Central memory CD8-positive, alpha-beta T cell (primary cell): ENCODE measurements at regions not wholly inside any gene's neighbourhood (a gene's known extent, or its start where the extent isn't known, plus 50 kb on each side); places are given as distances from the start of the nearest gene placed in this dataset.
"Not testable (repeated sequence)": the region's sequence is repeated elsewhere in the genome, so short reads cannot be mapped to it uniquely, and the experiment has no call there.

ENCODE experiments used
- ATAC-seq: fragments of 150-1000 bp; cut with Tn5 transposase; replicated peaks from 2 replicates; pipeline ENCODE4 v1.10.0; 2022; ENCODE audit warnings: mild to moderate bottlenecking, moderate FRiP score, moderate number of reproducible peaks; ENCODE audit not compliant: poor library complexity, severe bottlenecking; ENCODE audit errors: extremely low read depth
- DNase-seq, 2 donors: peaks; one replicate each; pipeline ENCODE4 v3.0.0; 2021; ENCODE audit warnings: low spot score in 2 of 2
- H3K27ac Mint-ChIP-seq: one replicate; pipeline ENCODE4 v1.8.0; 2022; ENCODE audit warnings: low read depth, mild to moderate bottlenecking, moderate library complexity, mixed read lengths
- H3K27me3 Mint-ChIP-seq: one replicate; pipeline ENCODE4 v1.8.0; 2022; ENCODE audit warnings: mixed read lengths
- H3K36me3 Mint-ChIP-seq: one replicate; pipeline ENCODE4 v1.8.0; 2022; ENCODE audit warnings: mild to moderate bottlenecking, moderate library complexity, mixed read lengths; ENCODE audit not compliant: insufficient read depth
- H3K4me1 Mint-ChIP-seq: one replicate; pipeline ENCODE4 v1.8.0; 2022; ENCODE audit warnings: mixed read lengths
- H3K4me3 Mint-ChIP-seq: one replicate; pipeline ENCODE4 v1.8.0; 2022; ENCODE audit warnings: mild to moderate bottlenecking, moderate library complexity, mixed read lengths
- H3K9me3 Mint-ChIP-seq: one replicate; pipeline ENCODE4 v1.8.0; 2022; ENCODE audit warnings: mixed read lengths

DNA sequence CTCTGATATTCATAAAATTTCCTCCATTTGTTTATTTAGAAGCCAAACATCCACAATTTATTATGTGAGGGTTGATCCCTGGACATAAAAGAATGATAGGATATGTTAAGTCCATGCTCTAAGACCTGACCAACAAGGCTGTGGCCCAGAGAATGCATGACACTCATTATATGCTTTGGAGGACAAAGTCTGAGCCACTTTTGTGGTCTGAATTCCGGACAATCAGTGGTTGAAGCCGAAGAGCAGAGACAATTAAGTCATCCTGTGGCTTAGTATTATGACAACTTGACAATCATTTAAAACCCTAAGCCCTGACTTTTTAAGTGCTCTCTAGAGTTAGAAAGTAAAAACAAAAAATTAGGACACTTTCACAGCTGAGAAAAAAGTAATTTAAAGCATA, 483.3 kb downstream of the PLCL1 start:
- H3K27me3 Mint-ChIP-seq = peaks cover 58% of the 10 kb centered on the region
- no peak overlapping the region for H3K27ac Mint-ChIP-seq
- no peaks in the 10 kb centered on the region for H3K9me3 Mint-ChIP-seq
- no peak for DNase-seq
- H3K4me3 Mint-ChIP-seq = no peak overlapping the region
- ATAC-seq = no peak
- H3K4me1 Mint-ChIP-seq = no peaks in the 10 kb centered on the region
- peaks cover 2% of the 10 kb centered on the region for H3K36me3 Mint-ChIP-seq

DNA sequence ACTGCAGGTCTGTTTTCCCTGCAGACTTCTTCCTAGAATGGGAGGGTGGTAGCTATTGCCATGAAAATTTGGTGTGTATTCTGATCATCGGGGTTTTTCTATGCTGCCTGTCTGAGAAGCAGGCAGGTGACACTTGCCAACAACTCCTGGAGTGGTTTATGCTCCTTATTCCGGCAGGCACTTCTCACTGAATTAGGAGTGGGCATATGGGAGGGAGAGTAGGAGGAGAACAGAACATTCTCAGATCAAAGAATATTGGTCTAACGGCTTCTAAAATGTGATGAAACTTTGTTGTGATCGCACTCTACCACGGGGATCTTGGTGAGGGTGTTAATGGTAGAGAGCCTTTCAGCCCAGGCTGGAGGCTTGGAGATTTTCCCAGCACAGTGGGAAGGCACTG, 480.8 kb downstream of the PLCL1 start:
- DNase-seq (no peak), ATAC-seq (no peak)
- Mint-ChIP-seq H3K27me3 (peaks cover 58% of the 10 kb centered on the region), H3K9me3 (no peaks in the 10 kb centered on the region), H3K4me1 (no peaks in the 10 kb centered on the region), H3K27ac (no peak overlapping the region), H3K4me3 (no peak overlapping the region), H3K36me3 (peaks cover 2% of the 10 kb centered on the region)

DNA sequence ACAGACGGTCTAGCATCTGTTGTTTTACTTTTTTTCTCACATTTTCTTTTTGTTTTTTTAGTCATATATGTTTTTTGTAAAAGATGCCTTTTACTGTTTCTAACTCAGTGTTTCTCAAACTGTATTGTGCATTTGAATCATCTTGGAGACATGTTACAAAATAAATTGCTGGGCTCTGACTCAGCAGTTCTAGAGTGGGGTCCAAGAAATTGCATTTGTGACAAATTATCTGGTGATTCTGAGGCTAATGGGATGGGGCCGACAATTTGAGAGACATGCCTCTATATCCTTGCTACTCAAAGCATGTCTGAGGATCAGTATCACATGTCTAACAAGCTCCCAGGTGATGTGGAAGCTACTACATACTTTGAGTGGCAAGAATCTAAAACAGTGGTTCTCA, 478.8 kb downstream of the PLCL1 start:
- Mint-ChIP-seq H3K27me3 (peaks cover 50% of the 10 kb centered on the region), H3K27ac (no peak overlapping the region), H3K4me3 (no peak overlapping the region), H3K36me3 (peaks cover 2% of the 10 kb centered on the region), H3K4me1 (no peaks in the 10 kb centered on the region), H3K9me3 (no peaks in the 10 kb centered on the region)
- no peak for DNase-seq
- ATAC-seq = no peak

DNA sequence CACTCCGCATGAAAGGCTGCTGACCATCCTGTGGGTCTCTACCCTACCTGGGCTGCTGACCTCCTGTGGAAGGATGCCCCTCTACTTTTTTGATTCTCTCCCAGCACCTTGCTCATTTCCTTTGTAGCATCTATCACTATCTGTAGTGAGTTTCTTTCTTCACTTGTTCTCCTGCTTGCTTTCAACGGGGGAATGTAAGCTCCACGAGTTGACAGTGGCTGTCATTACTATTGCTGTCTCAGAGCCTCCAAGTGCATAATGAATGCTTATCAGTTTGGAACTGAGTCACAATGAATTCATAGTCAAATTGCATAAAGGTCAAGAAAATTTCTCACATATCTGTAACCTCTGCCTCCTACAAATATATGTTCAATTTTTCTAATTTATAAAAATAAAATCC, 477.7 kb downstream of the PLCL1 start:
- no peaks in the 10 kb centered on the region for H3K9me3 Mint-ChIP-seq
- DNase-seq (no peak), ATAC-seq (no peak)
- no peaks in the 10 kb centered on the region for H3K36me3 Mint-ChIP-seq
- H3K27me3 Mint-ChIP-seq = peaks cover 50% of the 10 kb centered on the region
- no peaks in the 10 kb centered on the region for H3K4me1 Mint-ChIP-seq
- H3K4me3 Mint-ChIP-seq = no peak overlapping the region
- no peak overlapping the region for H3K27ac Mint-ChIP-seq

- DNase-seq (no peak), ATAC-seq (no peak)
- H3K4me1 Mint-ChIP-seq = no peaks in the 10 kb centered on the region
- no peak overlapping the region for H3K27ac Mint-ChIP-seq
- no peaks in the 10 kb centered on the region for H3K36me3 Mint-ChIP-seq
- no peaks in the 10 kb centered on the region for H3K9me3 Mint-ChIP-seq
- H3K27me3 Mint-ChIP-seq = peaks cover 44% of the 10 kb centered on the region
- no peak overlapping the region for H3K4me3 Mint-ChIP-seq
These were observed 475.8 kb downstream of the PLCL1 start for GRCh38 chr2:198280145-198280544.

DNA sequence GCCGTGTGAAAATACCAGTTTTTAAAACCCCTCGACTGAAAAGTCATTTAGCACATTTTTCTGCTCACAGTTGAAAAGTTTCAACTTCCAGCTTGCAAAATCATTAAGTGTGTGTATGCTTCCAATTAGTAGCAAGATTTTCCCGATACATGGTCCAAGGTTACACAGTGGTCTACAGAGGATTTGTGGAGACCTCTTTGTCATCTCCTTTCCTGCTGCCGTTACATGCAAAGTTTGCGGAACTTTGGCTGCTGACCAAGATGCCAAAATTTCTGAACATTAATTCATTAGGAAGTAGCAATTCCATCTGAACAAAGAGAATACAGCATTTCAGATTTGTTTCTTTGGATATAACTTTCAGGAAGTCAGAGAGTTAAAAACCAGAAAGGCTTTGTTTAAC, 474.6 kb downstream of the PLCL1 start:
- Mint-ChIP-seq H3K36me3 (no peaks in the 10 kb centered on the region), H3K9me3 (no peaks in the 10 kb centered on the region), H3K27ac (no peak overlapping the region), H3K27me3 (peaks cover 38% of the 10 kb centered on the region), H3K4me1 (no peaks in the 10 kb centered on the region), H3K4me3 (no peak overlapping the region)
- ATAC-seq = no peak
- DNase-seq = no peak

DNA sequence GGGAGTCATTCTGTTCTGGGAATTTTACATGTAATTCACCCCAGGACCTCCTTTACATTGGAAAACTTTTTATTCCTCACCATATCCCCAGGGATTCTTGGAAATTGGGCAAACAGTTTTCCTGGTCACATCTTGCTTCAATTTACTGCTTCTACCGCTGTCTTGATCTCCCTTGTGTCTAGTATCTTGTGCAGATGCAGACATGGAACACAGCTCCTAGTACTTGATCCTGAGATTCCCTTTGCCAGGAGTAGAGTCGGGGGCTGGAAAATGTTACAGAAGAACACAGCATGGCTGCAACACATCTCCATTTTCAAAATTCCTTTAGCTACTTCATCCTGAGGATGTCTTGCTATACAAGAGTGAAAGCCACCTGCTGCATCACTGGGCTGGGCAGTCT, 472.8 kb downstream of the PLCL1 start:
- Mint-ChIP-seq H3K4me1 (no peaks in the 10 kb centered on the region), H3K27me3 (peaks cover 21% of the 10 kb centered on the region), H3K4me3 (no peak overlapping the region), H3K9me3 (no peaks in the 10 kb centered on the region), H3K36me3 (no peaks in the 10 kb centered on the region), H3K27ac (no peak overlapping the region)
- ATAC-seq (no peak), DNase-seq (no peak)

GRCh38 chr2:198273660-198274059, 469.3 kb downstream of the PLCL1 start:
- H3K27me3 Mint-ChIP-seq = peaks cover 30% of the 10 kb centered on the region
- no peak overlapping the region for H3K4me3 Mint-ChIP-seq
- no peaks in the 10 kb centered on the region for H3K36me3 Mint-ChIP-seq
- ATAC-seq = no peak
- H3K27ac Mint-ChIP-seq = no peak overlapping the region
- DNase-seq = no peak
- H3K4me1 Mint-ChIP-seq = no peaks in the 10 kb centered on the region
- no peaks in the 10 kb centered on the region for H3K9me3 Mint-ChIP-seq

DNA sequence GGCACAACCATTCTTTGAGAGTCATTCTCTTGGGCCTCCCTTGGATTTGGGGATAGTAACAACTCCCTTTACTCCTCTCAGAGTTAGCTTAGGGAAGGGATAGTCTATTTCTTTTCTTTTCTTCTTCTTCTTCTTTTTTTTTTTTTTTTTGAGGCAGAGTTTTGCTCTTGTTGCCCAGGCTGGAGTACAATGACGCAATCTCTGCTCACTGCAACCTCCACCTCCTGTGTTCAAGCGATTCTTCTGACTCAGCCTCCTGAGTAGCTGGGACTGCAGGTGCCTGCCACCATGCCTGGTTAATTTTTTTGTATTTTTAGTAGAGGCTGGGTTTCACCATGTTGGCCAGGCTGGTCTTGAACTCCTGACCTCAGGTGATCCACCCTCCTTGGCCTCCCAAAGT, 465.8 kb downstream of the PLCL1 start:
- not testable (repeated sequence) for DNase-seq, H3K4me3 Mint-ChIP-seq, H3K36me3 Mint-ChIP-seq, H3K9me3 Mint-ChIP-seq, ATAC-seq, H3K27ac Mint-ChIP-seq, H3K4me1 Mint-ChIP-seq
- peaks cover 42% of the 10 kb centered on the region for H3K27me3 Mint-ChIP-seq

- Mint-ChIP-seq H3K4me1 (no peaks in the 10 kb centered on the region), H3K36me3 (no peaks in the 10 kb centered on the region), H3K27me3 (peaks cover 42% of the 10 kb centered on the region), H3K27ac (no peak overlapping the region), H3K4me3 (no peak overlapping the region), H3K9me3 (no peaks in the 10 kb centered on the region)
- ATAC-seq = no peak
- no peak for DNase-seq
These were observed 464.1 kb downstream of the PLCL1 start for GRCh38 chr2:198268519-198268918.

GRCh38 chr2:198259496-198259895, 455.1 kb downstream of the PLCL1 start:
- peaks cover 28% of the 10 kb centered on the region for H3K27me3 Mint-ChIP-seq
- H3K27ac Mint-ChIP-seq = no peak overlapping the region
- no peaks in the 10 kb centered on the region for H3K36me3 Mint-ChIP-seq

GRCh38 chr2:198254536-198255090, 450.2 kb downstream of the PLCL1 start:
- no peaks in the 10 kb centered on the region for H3K36me3 Mint-ChIP-seq

More at GRCh38 chr2:198259496-198259895, 455.1 kb downstream of the PLCL1 start:
- no peaks in the 10 kb centered on the region for H3K9me3 Mint-ChIP-seq
- no peak for DNase-seq
- H3K4me3 Mint-ChIP-seq = no peak overlapping the region
- ATAC-seq = no peak
- H3K4me1 Mint-ChIP-seq = no peaks in the 10 kb centered on the region

DNA sequence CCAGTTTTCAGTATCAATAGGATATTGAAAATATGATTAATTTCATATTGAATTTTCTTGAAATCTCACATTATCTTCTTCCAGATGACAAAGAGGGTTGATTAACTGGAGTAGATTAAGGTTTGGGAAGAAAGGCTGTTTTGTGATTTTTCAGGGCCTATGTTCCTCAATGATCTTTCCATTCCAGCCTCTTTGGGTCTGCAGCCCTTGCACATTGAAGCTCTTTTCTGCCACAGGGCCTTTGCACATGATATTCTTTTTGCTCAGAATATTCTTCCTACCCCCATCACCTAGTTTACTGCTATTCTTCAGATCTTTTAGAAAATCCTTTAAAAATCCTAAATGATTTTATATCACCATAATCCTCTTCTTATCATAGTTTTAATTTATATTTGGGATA, 449.6 kb downstream of the PLCL1 start:
- ATAC-seq (no peak), DNase-seq (no peak)
- H3K9me3 Mint-ChIP-seq = no peaks in the 10 kb centered on the region
- no peak overlapping the region for H3K27ac Mint-ChIP-seq
- H3K4me3 Mint-ChIP-seq = no peak overlapping the region
- peaks cover 19% of the 10 kb centered on the region for H3K27me3 Mint-ChIP-seq
- no peaks in the 10 kb centered on the region for H3K4me1 Mint-ChIP-seq
- no peaks in the 10 kb centered on the region for H3K36me3 Mint-ChIP-seq

More at GRCh38 chr2:198254536-198255090, 450.2 kb downstream of the PLCL1 start:
- ATAC-seq (no peak), DNase-seq (no peak)
- Mint-ChIP-seq H3K27me3 (peaks cover 25% of the 10 kb centered on the region), H3K4me1 (no peaks in the 10 kb centered on the region), H3K4me3 (no peak overlapping the region), H3K27ac (no peak overlapping the region), H3K9me3 (no peaks in the 10 kb centered on the region)

DNA sequence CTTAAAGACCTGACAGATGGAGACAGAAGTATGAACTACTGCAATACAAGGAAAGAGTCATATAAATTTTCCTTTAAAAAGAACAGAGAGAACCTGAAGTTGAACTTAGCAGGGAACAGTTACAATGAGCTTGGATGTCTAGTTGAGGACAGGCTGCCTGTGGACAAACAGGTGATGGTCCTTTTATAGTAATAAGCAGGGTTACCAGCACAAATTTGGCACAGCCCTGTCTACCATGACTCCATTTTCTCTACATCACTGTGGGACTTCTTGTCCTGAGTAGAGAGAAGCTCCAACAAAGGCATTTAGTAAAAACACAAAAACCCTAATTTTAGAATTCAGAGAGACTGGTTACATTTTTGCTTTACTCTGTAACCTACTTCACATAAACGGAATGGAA, 448.1 kb downstream of the PLCL1 start:
- Mint-ChIP-seq H3K36me3 (no peaks in the 10 kb centered on the region), H3K27me3 (peaks cover 11% of the 10 kb centered on the region), H3K4me3 (no peak overlapping the region), H3K4me1 (no peaks in the 10 kb centered on the region), H3K27ac (no peak overlapping the region), H3K9me3 (no peaks in the 10 kb centered on the region)
- no peak for DNase-seq
- no peak for ATAC-seq
